Occipital lobe (tissue), 1 donor: ENCODE measurements at regions not wholly inside any gene's neighbourhood (a gene's known extent, or its start where the extent isn't known, plus 50 kb on each side); places are given as distances from the start of the nearest gene placed in this dataset.

Experiments
- DNase-seq: peaks from one replicate; lab custom pipeline; 2025; lab: John Stamatoyannopoulos, UW

DNA sequence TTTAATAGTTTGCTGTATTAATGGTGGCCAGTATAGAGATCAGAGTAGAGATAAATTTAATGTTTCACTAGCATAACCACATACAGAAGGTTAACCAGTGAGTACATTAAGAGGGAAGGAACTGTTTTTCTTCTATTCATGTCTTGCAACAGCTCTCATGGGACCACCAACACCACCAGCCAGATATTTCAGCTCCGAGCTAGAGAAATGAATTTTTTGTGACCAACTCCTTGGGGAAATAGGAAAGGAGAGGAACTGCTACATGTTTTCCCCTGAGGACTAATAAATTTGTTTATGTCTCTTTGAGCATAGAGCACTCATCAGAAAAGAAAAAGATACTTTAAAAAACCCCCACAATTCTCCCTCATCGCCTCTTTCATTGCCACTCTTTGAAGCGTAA is 247.5 kb downstream of the MBNL1 start:
- DNase-seq = no peak

DNA sequence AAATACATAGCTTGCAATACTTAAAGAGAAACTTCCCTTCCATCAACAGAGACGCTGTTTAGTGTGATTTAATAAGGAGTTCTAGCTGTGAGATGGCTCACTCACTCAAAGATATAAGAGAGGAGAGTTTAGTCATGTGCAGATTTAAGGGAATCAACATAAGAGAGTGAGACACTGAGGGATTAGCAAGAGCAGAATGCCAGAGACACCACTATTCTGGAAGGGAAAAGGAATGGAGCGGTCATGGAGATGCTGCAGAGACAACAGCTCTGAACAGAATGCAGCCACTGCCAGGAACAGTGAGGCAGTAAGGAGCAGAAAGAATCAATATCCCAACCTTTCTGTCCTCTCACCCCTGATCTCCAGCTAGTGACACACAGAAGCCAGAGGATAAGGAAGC is 248.8 kb downstream of the MBNL1 start:
- no peak for DNase-seq

DNA sequence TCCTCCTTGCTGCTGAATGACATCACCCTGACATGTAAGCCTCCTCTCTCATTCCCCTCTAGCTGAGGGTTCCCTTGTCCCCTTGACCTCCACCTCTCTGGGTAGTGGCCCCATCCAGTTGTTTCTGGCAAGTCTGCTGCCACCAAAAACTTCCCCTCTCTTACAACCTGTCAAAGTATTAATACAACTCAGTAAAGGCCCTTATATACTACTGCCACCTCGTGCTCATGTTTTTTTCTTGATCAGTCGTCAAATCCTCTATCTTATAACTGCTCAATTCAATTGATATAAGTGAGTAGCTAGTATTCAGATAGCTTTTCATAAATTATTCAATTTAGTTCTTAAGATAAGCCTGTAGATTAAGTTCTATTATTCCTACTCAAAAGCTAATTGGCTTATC is 249.6 kb downstream of the MBNL1 start:
- DNase-seq = no peak

DNA sequence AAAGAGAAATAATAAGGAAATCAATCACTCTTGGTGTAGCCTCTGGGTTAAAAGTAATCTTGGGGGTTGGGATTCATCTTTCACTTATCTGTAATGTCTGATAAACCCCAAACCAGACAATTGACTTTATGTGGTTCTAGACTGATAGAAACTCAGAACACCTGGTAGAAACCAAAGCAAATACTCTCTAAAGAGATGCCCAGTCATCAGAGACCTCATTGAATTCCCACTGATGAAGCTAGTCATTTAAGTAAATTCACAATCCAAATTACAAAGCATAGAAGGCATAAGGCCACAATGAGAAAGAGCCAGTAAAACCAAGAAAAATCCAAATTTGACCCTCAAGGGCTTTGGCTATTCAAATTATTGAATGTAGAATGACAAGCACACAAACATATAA is 250.6 kb downstream of the MBNL1 start:
- DNase-seq = no peak

DNA sequence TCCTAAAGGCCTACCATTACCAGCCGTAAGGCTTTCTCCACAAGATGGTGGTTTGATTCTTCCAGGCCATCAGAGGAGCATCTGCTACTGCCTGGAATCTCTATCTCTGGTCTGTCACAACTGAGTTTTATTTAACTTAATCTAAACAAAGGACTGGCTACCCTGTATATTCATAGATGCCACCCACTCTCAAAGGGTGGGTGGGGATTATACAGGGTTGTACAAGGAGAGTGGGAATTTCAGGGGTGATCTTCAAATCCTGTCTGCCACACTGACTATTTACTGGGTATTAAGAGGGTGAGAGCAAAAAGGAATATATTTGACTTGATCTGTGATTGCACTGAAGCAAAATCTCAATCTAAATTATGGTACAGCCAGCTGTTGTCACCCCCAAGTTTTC is 253.3 kb downstream of the MBNL1 start:
- DNase-seq = no peak

DNA sequence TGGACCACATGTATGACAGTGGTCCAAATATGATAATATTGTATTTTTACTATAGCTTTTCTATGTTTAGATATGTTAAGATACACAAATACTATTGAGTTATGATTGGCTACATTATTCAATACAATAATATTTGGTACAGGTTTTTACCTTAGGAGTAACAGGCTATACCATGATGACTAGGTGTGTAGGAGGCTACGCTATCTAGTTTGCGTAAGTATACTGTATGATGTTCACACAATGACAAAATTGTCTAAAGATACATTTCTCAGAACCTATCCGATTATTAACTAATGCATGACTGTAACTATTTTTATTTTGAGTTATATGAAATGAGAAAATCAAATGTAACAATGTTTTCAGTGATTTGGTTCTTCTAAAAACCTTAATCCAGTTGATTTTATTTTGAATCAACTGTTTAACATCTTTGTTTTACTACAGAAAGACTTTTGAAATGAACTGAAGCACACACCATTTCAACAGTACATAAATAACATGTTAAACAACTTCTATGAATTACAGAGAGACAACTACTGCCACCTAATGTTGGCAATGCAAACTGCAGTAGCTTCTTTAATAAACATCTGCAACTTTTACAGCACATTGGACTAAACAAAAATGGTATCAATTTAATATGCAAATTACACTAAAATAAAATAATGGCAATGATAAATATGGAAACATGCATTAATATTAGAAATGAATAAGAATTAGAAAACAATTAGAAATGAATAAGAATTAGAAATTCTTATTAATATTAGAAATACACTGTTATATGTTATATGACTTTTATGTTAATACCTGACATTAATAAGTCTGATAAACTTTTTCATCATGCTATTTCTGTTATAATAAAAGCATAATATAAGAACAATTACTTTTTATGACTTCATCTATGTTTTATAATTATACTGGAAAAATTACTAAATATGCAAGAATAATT is 255.7 kb downstream of the MBNL1 start:
- DNase-seq = no peak

DNA sequence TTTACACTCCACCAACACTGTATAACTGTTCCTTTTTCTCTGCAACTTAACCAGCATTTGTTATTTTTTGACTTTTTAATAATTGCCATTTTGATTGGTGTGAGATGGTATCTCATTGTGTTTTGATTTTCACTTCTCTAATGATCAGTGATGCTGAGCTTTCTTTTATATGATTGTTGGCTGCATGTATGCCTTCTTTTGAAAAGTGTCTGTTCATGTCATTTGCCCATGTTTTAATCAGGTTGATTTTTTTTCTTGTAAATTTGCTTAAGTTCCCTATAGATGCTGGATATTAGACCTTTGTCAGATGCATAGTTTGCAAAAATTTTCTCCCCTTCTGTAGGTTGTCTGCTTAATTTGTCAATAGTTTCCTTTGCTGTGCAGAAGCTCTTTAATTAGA is 263.0 kb downstream of the MBNL1 start:
- no peak for DNase-seq

DNA sequence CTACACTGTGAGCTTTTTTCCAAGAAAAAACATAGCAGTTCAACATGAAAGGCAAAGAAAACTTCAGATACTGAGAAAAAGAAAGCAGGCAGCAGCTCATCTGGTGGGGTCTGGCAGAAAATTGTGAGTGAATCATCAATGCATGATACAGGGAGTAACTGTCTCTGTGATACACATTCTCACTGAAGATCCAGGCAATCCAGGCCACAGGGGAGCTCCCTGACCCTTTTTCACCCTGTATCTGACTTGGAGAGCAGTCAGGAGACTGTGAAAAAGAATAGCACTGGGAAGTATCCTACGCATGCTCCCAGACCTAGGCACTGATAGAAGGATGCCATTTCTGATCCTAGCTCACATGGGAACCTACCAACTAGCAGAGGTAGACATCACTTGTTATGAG is 269.8 kb downstream of the MBNL1 start:
- no peak for DNase-seq

DNA sequence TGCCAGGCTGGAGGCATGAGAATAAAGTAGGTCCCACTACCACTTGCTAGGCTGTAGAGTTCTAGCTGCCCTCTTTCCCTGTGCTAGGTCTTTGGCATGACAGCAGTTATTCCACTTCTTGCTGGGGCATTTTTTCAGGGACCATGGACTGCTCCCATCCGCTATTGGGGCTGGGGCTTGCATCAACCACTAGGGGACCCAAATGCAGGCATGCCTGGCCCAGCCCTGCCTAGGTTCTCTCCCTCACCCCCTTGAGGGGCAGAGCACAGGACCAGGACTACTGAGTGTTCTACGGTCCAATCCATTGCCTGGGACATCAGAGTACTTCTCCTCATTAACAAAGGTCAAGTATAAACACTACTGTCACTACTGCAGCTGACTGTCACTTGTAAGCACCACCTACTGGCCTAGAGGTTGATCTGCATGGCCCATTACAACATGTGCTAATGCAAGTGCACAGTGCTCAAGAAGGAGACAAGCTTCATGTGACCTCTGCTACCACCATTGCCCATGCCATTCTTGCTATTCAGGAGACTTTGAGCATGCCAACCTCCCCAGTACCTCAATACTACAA is 270.5 kb downstream of the MBNL1 start:
- no peak for DNase-seq

DNA sequence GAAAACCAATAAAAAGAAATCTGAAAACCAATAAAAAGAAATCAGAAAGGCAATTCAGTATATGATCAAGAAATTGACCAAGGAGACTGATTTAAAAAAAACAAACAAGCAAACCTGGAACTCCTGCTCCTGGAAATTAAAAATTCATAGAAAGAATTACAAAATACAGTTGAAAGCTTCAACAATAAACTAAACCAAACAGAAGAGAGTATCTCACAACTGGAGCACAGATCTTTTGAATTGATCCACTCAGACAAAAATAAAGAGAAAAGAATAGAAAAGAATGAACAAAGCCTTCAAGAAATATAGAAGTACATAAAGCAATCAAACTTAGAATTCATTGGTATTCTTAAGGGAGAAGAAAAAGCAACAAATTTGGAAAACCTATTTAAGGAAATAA is 271.4 kb downstream of the MBNL1 start:
- DNase-seq = no peak

DNA sequence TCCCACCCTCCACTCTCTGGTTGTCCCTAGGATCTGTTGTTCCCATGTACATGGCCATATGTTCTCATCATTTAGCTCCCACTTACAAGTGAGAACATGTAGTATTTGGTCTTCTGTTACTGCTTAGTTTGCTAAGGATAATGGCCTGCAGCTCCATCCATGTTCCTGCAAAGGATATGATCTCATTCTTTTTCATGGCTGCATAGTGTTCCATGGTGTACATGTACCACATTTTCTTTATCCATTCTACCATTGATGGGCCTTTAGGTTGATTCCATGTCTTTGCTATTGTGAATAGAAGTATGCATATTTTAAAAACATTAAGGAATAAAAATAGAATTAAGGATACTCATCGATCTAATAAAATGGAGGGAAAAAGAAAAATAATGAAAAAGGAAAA is 278.4 kb downstream of the MBNL1 start:
- no peak for DNase-seq

DNA sequence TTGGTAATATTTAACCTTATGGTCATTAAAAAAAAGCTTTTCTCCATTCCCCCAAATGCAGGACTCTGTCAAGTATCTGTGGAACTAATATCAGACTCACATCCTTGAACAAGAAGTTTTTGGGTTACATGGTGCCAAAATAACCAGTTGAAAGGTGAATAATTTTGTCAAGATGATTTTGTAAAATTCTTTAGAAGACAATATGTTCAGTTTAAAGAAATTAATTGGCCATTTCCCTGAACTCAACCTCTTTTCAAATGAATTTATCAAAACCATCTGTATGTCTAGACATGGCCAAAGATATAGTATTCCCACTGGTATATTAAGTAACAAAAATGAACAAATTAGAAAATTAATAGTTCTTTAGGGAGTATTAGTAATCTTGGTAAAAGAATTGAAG is 280.5 kb downstream of the MBNL1 start:
- DNase-seq = no peak

DNA sequence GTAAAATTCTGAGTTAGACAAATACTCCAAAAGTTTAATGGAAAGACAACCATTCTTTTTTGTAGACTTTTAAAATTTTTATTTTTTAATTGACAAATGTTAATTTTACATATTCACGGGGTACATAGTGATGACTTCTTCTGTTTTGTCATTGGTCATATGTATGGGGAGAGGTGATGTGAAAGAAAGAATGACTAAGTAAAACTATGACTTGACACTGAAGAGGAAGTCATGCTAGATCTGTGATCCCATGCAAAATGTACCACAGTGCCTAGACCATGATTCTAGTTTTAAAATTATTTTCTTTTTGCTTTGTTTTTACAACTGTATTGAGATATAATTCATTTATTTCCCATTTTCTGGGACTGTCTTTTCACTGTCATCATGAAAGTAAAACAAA is 281.6 kb downstream of the MBNL1 start:
- DNase-seq = no peak

DNA sequence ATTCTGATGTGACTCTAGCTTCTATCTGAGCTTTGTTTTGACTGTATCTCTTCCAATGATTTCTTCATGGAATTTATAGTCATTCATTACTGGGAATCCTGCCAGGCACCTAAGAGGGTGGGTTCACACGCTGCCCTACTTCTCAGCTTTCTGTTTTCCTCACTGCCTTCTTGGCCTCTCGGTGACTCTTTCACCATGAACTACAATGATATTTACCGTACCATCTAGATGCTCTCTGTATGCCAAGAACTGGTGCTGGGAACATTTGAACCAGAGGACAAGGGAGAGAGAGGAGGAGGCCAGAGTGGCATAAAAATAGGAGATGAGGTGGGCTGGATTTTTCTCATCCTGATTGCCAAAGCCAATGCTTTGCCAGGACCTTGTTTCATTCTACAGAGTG is 280.0 kb upstream of the P2RY1 start:
- DNase-seq = no peak

DNA sequence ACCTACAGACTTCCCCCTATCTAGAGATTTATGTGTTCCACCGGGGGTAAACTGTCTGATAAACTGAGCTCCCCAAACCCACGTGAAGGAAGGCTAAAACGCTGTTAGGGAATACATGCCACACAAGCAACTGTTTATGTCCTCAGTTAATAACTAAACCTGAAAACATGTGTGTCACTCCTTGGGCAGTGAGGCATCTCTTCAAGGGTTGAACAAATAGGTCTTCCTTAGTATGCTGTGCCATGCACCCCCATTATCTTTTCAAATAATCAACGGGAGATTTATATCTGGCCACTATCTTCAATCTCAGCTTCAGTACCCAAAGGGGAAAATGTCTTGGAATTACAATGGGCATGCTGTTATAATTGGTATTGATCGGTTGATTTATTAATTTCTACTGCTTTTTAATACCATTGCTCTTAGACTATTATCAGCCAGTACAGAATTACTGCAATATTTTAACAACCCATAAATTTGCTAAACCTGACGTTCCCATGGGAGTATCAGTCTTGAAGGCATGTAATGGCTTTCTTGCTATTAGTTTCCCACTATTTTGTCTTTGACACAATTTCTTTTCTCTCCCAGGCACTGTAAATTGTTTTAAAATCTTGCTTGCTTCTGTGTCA is 279.2 kb upstream of the P2RY1 start:
- no peak for DNase-seq

DNA sequence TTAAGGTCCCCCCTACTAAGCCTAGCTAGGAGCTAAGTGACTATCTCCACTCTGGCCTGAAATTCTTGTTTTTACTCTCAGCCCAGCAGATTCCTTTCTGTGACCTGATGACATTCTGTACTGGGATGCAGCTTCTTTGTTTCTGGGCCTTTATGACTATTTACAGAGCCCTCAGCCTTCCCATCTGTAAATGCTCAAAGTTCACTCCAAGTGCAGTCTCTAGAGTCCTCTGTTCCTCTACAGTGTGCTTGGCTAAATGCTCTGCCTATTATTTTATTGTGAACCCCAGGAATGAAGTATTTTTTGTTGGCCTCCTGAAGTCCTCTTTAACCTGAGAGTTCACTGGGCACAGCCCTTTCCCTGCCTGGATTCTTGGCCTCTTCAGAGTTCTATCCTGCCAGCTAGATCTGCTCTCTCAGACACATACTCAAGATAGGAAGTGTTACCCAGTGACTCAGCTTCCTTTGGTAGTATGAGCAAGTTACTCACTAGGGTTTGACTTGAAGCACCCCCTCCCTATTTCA is 278.1 kb upstream of the P2RY1 start:
- no peak for DNase-seq

DNA sequence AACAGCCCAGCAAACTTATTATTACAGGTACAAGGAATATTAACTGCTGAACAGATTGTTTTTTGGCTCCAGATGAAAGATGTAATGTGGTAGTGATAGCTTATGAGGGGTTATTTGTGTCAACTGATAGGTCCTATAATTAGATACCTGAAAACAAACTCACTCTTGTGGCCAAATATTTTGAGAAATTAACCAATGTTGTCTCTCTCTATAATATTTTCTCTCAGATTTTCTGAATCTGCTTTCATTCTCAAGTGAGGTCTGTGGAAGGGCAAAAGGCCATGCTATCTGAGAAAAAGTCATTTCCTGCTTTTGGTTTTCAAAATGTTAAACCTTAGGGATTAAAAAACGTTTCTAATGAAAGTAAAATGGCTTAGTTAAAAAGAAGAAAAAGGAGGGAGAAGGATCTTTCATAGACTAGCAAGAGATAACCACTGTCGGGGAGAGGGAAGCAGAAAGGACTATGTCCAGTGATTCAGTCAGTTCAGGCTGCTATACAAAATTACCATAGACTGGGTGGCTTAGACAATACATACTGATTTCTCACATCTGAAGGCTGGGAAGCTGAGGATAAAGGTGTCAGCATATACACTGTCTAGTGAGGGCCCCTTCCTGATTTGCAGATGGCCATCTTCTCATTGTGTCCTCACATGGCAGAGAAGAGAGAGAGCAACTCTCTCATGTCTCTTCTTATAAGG is 277.5 kb upstream of the P2RY1 start:
- DNase-seq = no peak

DNA sequence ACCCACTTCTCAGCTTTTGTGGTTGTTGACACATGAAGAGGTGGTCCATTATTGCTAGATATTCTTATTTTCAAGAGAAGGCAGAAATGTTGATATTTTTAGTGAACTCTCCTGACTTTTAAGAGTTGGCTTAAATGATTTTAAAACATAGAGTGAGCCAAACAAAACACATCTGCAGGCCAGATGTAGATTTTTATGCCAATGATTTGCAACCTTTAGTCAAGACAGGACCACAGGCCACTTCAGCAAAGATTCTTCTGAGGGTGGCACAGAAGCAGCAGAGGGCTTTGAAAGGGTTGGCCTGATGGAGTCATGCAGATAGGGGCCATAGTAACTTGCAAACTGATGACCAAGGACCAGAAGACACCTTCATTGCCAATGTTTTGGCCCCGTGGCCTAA is 276.5 kb upstream of the P2RY1 start:
- no peak for DNase-seq

DNA sequence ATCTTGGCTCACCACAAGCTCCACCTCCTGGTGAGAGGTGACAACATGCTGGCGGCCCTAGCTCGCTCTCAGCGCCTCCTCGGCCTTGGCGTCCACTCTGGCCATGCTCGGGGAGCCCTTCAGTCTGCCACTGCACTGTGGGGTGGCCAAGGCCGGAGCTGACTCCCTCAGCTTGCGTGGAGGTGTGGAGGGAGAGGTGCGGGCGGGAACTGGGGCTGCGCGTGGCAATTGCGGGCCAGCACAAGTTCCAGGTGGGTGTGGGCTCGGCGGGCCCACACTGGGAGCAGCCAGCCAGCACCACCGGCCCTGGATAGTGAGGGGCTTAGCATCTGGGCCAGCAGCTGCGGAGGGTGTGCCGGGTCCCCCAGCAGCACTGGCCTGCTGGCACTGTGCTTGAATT is 275.7 kb upstream of the P2RY1 start:
- DNase-seq = no peak

DNA sequence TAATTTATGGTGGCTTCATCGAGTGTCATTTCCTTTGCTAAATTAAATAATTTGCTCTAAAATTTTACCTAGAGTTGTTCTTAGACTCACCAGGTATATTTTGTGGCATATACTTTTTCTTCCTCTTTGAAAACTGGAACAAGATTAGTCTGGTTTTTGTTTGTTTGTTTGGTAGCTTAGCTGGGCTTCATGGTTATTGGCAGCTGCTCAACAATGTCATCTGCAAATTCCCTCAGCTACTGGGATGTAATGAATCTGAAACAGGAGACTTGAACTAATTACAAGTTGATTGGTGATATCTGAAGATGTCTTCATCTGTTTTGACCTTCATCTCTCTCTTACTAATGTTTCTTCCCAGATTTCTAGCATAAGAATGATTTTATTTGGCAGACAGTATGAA is 270.5 kb upstream of the P2RY1 start:
- DNase-seq = no peak

DNA sequence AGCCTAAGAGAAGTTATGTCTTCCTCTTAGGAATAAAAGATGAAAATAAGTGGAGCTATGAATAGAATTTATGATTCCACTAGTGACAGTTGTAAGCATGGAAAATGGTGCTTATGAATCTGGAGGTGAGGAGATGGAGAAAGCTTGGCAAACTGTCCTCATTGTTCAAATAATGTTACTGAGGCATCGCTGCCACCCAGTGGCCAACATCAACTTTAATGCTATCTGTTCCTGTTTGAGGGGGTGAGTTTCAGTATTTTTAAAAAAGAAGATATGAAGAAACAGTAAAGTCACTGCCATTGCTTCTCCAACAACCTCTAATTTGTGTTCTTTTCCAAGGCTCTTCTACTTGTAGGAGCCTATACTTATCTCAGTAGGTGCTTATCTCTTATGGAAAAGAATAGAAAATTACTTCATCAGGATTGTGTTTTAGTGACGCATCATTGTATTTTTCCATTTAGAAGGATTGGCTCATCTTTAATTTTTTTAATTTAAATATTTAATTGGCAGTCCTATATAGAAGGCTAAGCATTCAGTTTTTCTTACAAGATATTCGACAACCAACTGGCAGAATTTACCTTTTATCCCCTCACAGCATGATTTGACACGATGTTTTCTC is 260.4 kb upstream of the P2RY1 start:
- peak; percentile 8 for DNase-seq

DNA sequence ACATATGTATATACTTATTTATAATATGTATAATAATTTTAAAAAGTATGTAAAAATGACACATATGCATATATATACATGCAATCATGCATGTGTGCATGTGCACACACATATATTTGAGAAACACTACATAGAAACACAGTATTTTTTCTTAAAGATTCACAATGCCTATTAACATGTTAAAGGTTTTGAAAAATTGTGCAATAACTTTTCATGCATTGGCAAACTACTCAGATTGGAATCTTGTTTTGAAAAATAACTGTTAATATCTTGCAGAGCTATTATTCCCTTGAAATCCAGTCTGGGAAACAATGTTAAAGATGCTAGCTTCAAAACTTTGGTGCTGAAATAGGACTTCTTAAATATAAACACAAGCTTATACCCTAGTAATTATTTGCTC is 256.2 kb upstream of the P2RY1 start:
- DNase-seq = no peak
